Endothelial cell of umbilical vein (primary cell): ENCODE measurements at regions not wholly inside any gene's neighbourhood (a gene's known extent, or its start where the extent isn't known, plus 50 kb on each side); places are given as distances from the start of the nearest gene placed in this dataset.

Experiments
- BruUV-seq: library from RNA; stranded (reverse); fragments of 400-500 nt; replicated peaks from 2 replicates; lab custom pipeline; 2021; lab: Mats Ljungman, UMichigan
- CTCF ChIA-PET: fragments of 300-600, 350-600 bp; sonication (Branson Sonifier 250); formaldehyde crosslinking; loops from one replicate; lab custom pipeline; 2021; ENCODE audit warnings: antibody characterized with exemption, inconsistent platforms; lab: Charles Lee
- POLR2A ChIA-PET: fragments of 300-600, 350-600 bp; sonication (Branson Sonifier 250); formaldehyde crosslinking; loops from one replicate; lab custom pipeline; 2021; ENCODE audit warnings: antibody characterized with exemption, inconsistent platforms; lab: Charles Lee
- DNase-seq: peaks from one replicate; pipeline ENCODE4 v3.0.0-alpha.2; 2011; ENCODE audit warnings: low read depth, low spot score
- FAIRE-seq: peaks from 2 replicates; lab custom pipeline; 2011; peaks lifted over from hg19 to GRCh38; lab: Jason Lieb, UNC
- H2AFZ ChIP-seq: 2 replicates; pipeline ENCODE4 v1.6.0; 2012; ENCODE audit warnings: low read depth, low read length, control low read depth, inconsistent platforms
- H3K27ac ChIP-seq: 2 replicates; pipeline ENCODE4 v1.5.1; 2011; ENCODE audit warnings: low read depth, mild to moderate bottlenecking, control low read depth, low read length, moderate library complexity; ENCODE audit not compliant: insufficient read depth
- H3K27me3 ChIP-seq, 2 experiments: 2 replicates each; pipeline versions ENCODE4 v1.6.0 to v1.6.1; 2011; ENCODE audit warnings: low read length in 2 of 2, mixed read lengths in 1 of 2; ENCODE audit not compliant: control insufficient read depth in 2 of 2, insufficient read depth in 2 of 2
- H3K36me3 ChIP-seq, 2 experiments: 2 replicates in 1 of 2; 3 replicates in 1 of 2; pipeline ENCODE4 v1.5.1; 2011; ENCODE audit warnings: low read length in 2 of 2, mild to moderate bottlenecking in 1 of 2, moderate library complexity in 1 of 2; ENCODE audit not compliant: control insufficient read depth in 2 of 2, insufficient read depth in 2 of 2; ENCODE audit errors: extremely low read depth in 1 of 2
- H3K4me1 ChIP-seq: 3 replicates; pipeline ENCODE4 v1.5.1; 2011; ENCODE audit warnings: mild to moderate bottlenecking, low read length; ENCODE audit not compliant: control insufficient read depth, insufficient read depth; ENCODE audit errors: extremely low read depth
- H3K4me2 ChIP-seq: 2 replicates; pipeline ENCODE4 v1.6.1; 2011; ENCODE audit warnings: low read length, control low read depth, mixed read lengths; ENCODE audit not compliant: insufficient read depth
- H3K4me3 ChIP-seq, 3 experiments: fragments of 200-600 bp in 1 of 3; sonication (generic), shearing (Covaris generic) in 1 of 3; replicated peaks in 1 of 3; 2 replicates each; pipeline ENCODE4 v1.5.1; 2011 to 2016; ENCODE audit warnings: control low read depth in 3 of 3, low read length in 3 of 3, mild to moderate bottlenecking in 2 of 3, inconsistent platforms in 1 of 3, low read depth in 1 of 3, moderate library complexity in 1 of 3; ENCODE audit not compliant: insufficient read depth in 1 of 3
- H3K79me2 ChIP-seq: 2 replicates; pipeline ENCODE4 v1.6.0; 2012; ENCODE audit warnings: low read length, inconsistent platforms; ENCODE audit not compliant: control insufficient read depth, insufficient read depth
- H3K9ac ChIP-seq: replicated peaks from 2 replicates; pipeline ENCODE3; 2011; ENCODE audit warnings: low read length, control low read depth; ENCODE audit not compliant: insufficient read depth; ENCODE audit errors: extremely low read depth
- H3K9me1 ChIP-seq: replicated peaks from 3 replicates; pipeline ENCODE4 v1.6.0; 2011; ENCODE audit warnings: mild to moderate bottlenecking, low read length; ENCODE audit not compliant: control insufficient read depth, insufficient read depth; ENCODE audit errors: extremely low read depth
- H3K9me3 ChIP-seq: replicated peaks from 2 replicates; pipeline ENCODE4 v1.5.1; 2012; ENCODE audit warnings: low read length, inconsistent platforms; ENCODE audit not compliant: control insufficient read depth, insufficient read depth
- H4K20me1 ChIP-seq: replicated peaks from 2 replicates; pipeline ENCODE3; 2011; ENCODE audit warnings: mild to moderate bottlenecking, low read length; ENCODE audit not compliant: control insufficient read depth, insufficient read depth; ENCODE audit errors: extremely low read depth
- CTCF ChIP-seq, 2 donors: IDR thresholded peaks; 1 replicate in 1 of 2; 2 replicates in 1 of 2; pipeline ENCODE4 v1.5.1; 2011; ENCODE audit warnings: low read length in 2 of 2, mild to moderate bottlenecking in 2 of 2, moderate library complexity in 2 of 2, control low read depth in 1 of 2, inconsistent platforms in 1 of 2, low read depth in 1 of 2; ENCODE audit not compliant: insufficient read depth in 1 of 2; ENCODE audit errors: extremely low read depth in 1 of 2
- EZH2 ChIP-seq: IDR thresholded peaks from 2 replicates; pipeline ENCODE4 v1.6.1; 2012; ENCODE audit warnings: borderline replicate concordance, low read depth, mild to moderate bottlenecking, moderate library complexity, low read length, inconsistent platforms; ENCODE audit not compliant: severe bottlenecking
- FOS ChIP-seq: IDR thresholded peaks from 2 replicates; pipeline ENCODE4 v1.6.1; 2011; ENCODE audit warnings: mild to moderate bottlenecking, low read length, moderate library complexity, borderline replicate concordance; ENCODE audit not compliant: insufficient read depth
- GATA2 ChIP-seq: IDR thresholded peaks from 2 replicates; pipeline ENCODE4 v1.7.0; 2011; ENCODE audit warnings: low read depth, mild to moderate bottlenecking, moderate library complexity, mixed read lengths, low read length; ENCODE audit not compliant: insufficient read length, insufficient read depth
- JUN ChIP-seq: IDR thresholded peaks from 2 replicates; pipeline ENCODE4 v1.6.1; 2011; ENCODE audit warnings: borderline replicate concordance, low read depth; ENCODE audit not compliant: insufficient read length, insufficient read depth
- MAX ChIP-seq: IDR thresholded peaks from 2 replicates; pipeline ENCODE4 v1.6.1; 2011; ENCODE audit not compliant: insufficient read depth, insufficient read length
- MYC ChIP-seq: IDR thresholded peaks from one replicate; pipeline ENCODE4 v1.6.1; 2011; ENCODE audit warnings: mild to moderate bottlenecking, low read depth, low read length
- POLR2A ChIP-seq: IDR thresholded peaks from 2 replicates; pipeline ENCODE4 v1.6.1; 2012; ENCODE audit warnings: low read depth, mild to moderate bottlenecking, control low read depth, low read length
- POLR2AphosphoS5 ChIP-seq: IDR thresholded peaks from 2 replicates; pipeline ENCODE4 v1.6.1; 2012; ENCODE audit warnings: low read depth, mild to moderate bottlenecking, control low read depth, low read length, moderate library complexity; ENCODE audit not compliant: insufficient read depth
- dilution Hi-C: fragments of 300-500 bp; cut with MboI; formaldehyde crosslinking; loops from one replicate; pipeline ENCODE4 v1.15.0; 2019; ENCODE audit warnings: low sequenced_read_pairs; ENCODE audit not compliant: extremely low pct_ligation_motif_present
- intact Hi-C: fragments of 100-400 bp; cut with micrococcal nuclease; formaldehyde crosslinking; loops from one replicate; pipeline ENCODE4 v1.10.0; 2022

GRCh38 chr2:78718024-78718423 is 307.5 kb upstream of the REG3G start:
- intact Hi-C loops = no loop called here
- Histone ChIP-seq H3K4me1 (no peaks in the 10 kb centered on the region), H3K4me2 (no peak overlapping the region), H3K36me3 (no peaks in the 10 kb centered on the region), H3K4me3 (no peak overlapping the region), H3K9ac (no peak overlapping the region), H3K79me2 (no peaks in the 10 kb centered on the region), H3K27me3 (no peaks in the 10 kb centered on the region), H3K9me1 (no peaks in the 10 kb centered on the region), H3K9me3 (no peaks in the 10 kb centered on the region), H4K20me1 (no peaks in the 10 kb centered on the region), H3K27ac (no peak overlapping the region), H2AFZ (no peak overlapping the region)
- FAIRE-seq (no peak), DNase-seq (no peak)
- CTCF ChIA-PET = no interaction called here
- no TSS peak for BruUV-seq
- POLR2A ChIA-PET = no interaction called here
- TF ChIP-seq POLR2A (no peak), POLR2AphosphoS5 (no peak), JUN (no peak), FOS (no peak), EZH2 (no peak)
- dilution Hi-C loops = no loop called here

- Histone ChIP-seq H2AFZ (no peak overlapping the region), H3K27ac (no peak overlapping the region)
- CTCF ChIA-PET = no interaction called here
Observed at GRCh38 chr2:78718473-78718872, 307.0 kb upstream of the REG3G start.

More at GRCh38 chr2:78718473-78718872, 307.0 kb upstream of the REG3G start:
- Histone ChIP-seq H4K20me1 (no peaks in the 10 kb centered on the region), H3K36me3 (no peaks in the 10 kb centered on the region), H3K27me3 (no peaks in the 10 kb centered on the region), H3K9me3 (no peaks in the 10 kb centered on the region), H3K4me2 (no peak overlapping the region), H3K9me1 (no peaks in the 10 kb centered on the region), H3K4me1 (no peaks in the 10 kb centered on the region), H3K79me2 (no peaks in the 10 kb centered on the region), H3K4me3 (no peak overlapping the region), H3K9ac (no peak overlapping the region)
- no TSS peak for BruUV-seq
- dilution Hi-C loops (no loop called here), intact Hi-C loops (no loop called here)
- POLR2A ChIA-PET = no interaction called here
- no peak for TF ChIP-seq MAX
- no peak for TF ChIP-seq GATA2
- TF ChIP-seq JUN = no peak
- no peak for TF ChIP-seq EZH2
- no peak for TF ChIP-seq POLR2A
- TF ChIP-seq MYC = no peak
- no peak for TF ChIP-seq POLR2AphosphoS5
- TF ChIP-seq FOS = no peak
- TF ChIP-seq CTCF (IDR thresholded peaks at IDR 0.05; ENCODE audit: extremely low read depth in 1 of 2, insufficient read depth in 1 of 2, low read depth in 1 of 2, low read length in 2 of 2) = no peak
- DNase-seq (no peak), FAIRE-seq (no peak)
